Stimulated activated CD4-positive, alpha-beta T cell treated with anti-CD3 and anti-CD28 coated beads, Interleukin-4, amount 100 ng/mL, for 24 hours (primary cell): ENCODE measurements at regions not wholly inside any gene's neighbourhood (a gene's known extent, or its start where the extent isn't known, plus 50 kb on each side); places are given as distances from the start of the nearest gene placed in this dataset.
A peak's percentile ranks its signal among the peaks of the same experiment; 100 is the strongest.

Source experiments
- DNase-seq: peaks from one replicate; pipeline ENCODE4 v3.0.0-alpha.2; 2020

- DNase-seq: no peak
Observed at GRCh38 chr13:111037927-111038326, 77.2 kb upstream of the ARHGEF7 start.

- no peak for DNase-seq
Observed at GRCh38 chr13:111036665-111037064, 78.4 kb upstream of the ARHGEF7 start.

- DNase-seq: no peak
Observed at GRCh38 chr13:111035861-111036260, 79.2 kb upstream of the ARHGEF7 start.

GRCh38 chr13:111034811-111035210, 80.3 kb upstream of the ARHGEF7 start:
- DNase-seq: no peak

- DNase-seq: no peak
Observed at GRCh38 chr13:111033172-111034130, 81.7 kb upstream of the ARHGEF7 start.

GRCh38 chr13:111031531-111031961, 83.6 kb upstream of the ARHGEF7 start:
- peak; percentile 36 for DNase-seq

GRCh38 chr13:111029957-111030609, 85.0 kb upstream of the ARHGEF7 start:
- no peak for DNase-seq

GRCh38 chr13:111027458-111028439, 87.4 kb upstream of the ARHGEF7 start:
- no peak for DNase-seq

GRCh38 chr13:111025310-111025709, 89.8 kb upstream of the ARHGEF7 start:
- no peak for DNase-seq

- no peak for DNase-seq
Observed at GRCh38 chr13:111022886-111023285, 92.2 kb upstream of the ARHGEF7 start.

GRCh38 chr13:111022241-111022640, 92.9 kb upstream of the ARHGEF7 start:
- no peak for DNase-seq

- no peak for DNase-seq
Observed at GRCh38 chr13:111021270-111021669, 93.8 kb upstream of the ARHGEF7 start.

- no peak for DNase-seq
Observed at GRCh38 chr13:111020546-111020945, 94.6 kb upstream of the ARHGEF7 start.

GRCh38 chr13:111020021-111020420, 95.1 kb upstream of the ARHGEF7 start:
- no peak for DNase-seq

GRCh38 chr13:111017755-111018459, 97.2 kb upstream of the ARHGEF7 start:
- DNase-seq: no peak

- no peak for DNase-seq
Observed at GRCh38 chr13:111013196-111013595, 98.3 kb upstream of the ANKRD10 start.

- DNase-seq: no peak
Observed at GRCh38 chr13:111011899-111012298, 97.0 kb upstream of the ANKRD10 start.

GRCh38 chr13:111008351-111008750, 93.5 kb upstream of the ANKRD10 start:
- no peak for DNase-seq

- DNase-seq: no peak
Observed at GRCh38 chr13:111007209-111007608, 92.3 kb upstream of the ANKRD10 start.

GRCh38 chr13:111006506-111007031, 91.7 kb upstream of the ANKRD10 start:
- no peak for DNase-seq

GRCh38 chr13:111005808-111006505, 91.1 kb upstream of the ANKRD10 start:
- DNase-seq: no peak
